GM04503 (cell line): ENCODE measurements at regions not wholly inside any gene's neighbourhood (a gene's known extent, or its start where the extent isn't known, plus 50 kb on each side); places are given as distances from the start of the nearest gene placed in this dataset.
"Not testable (repeated sequence)": the region's sequence is repeated elsewhere in the genome, so short reads cannot be mapped to it uniquely, and the experiment has no call there.

Source experiments
- DNase-seq: peaks from one replicate; pipeline ENCODE4 v3.0.0-alpha.2; 2012; ENCODE audit warnings: low read depth

- no peak for DNase-seq
These were observed 710.7 kb upstream of the TBX3 start for GRCh38 chr12:115394496-115395220.

- DNase-seq: no peak
These were observed 704.2 kb upstream of the TBX3 start for GRCh38 chr12:115388139-115388538.

- no peak for DNase-seq
These were observed 703.5 kb upstream of the TBX3 start for GRCh38 chr12:115387467-115387901.

GRCh38 chr12:115386946-115387345, 703.0 kb upstream of the TBX3 start:
- DNase-seq: no peak

- no peak for DNase-seq
These were observed 701.2 kb upstream of the TBX3 start for GRCh38 chr12:115385141-115385540.

GRCh38 chr12:115384391-115384790, 700.4 kb upstream of the TBX3 start:
- no peak for DNase-seq

GRCh38 chr12:115383668-115384067, 699.7 kb upstream of the TBX3 start:
- DNase-seq: no peak

- DNase-seq: no peak
These were observed 698.7 kb upstream of the TBX3 start for GRCh38 chr12:115382681-115383080.

GRCh38 chr12:115380546-115381120, 696.7 kb upstream of the TBX3 start:
- DNase-seq: no peak

GRCh38 chr12:115378291-115378690, 694.3 kb upstream of the TBX3 start:
- DNase-seq: no peak

GRCh38 chr12:115377779-115378178, 693.8 kb upstream of the TBX3 start:
- no peak for DNase-seq

- no peak for DNase-seq
These were observed 693.3 kb upstream of the TBX3 start for GRCh38 chr12:115377230-115377629.

- peak; percentile 29 for DNase-seq
These were observed 691.4 kb upstream of the TBX3 start for GRCh38 chr12:115375186-115375991.

GRCh38 chr12:115374480-115375185, 690.7 kb upstream of the TBX3 start:
- no peak for DNase-seq

- DNase-seq: no peak
These were observed 687.7 kb upstream of the TBX3 start for GRCh38 chr12:115371711-115372110.

- no peak for DNase-seq
These were observed 686.7 kb upstream of the TBX3 start for GRCh38 chr12:115370650-115371049.

GRCh38 chr12:115370207-115370606, 686.2 kb upstream of the TBX3 start:
- DNase-seq: no peak

GRCh38 chr12:115366277-115366676, 682.3 kb upstream of the TBX3 start:
- not testable (repeated sequence) for DNase-seq

GRCh38 chr12:115365765-115366164, 681.8 kb upstream of the TBX3 start:
- DNase-seq: not testable (repeated sequence)

GRCh38 chr12:115364921-115365320, 680.9 kb upstream of the TBX3 start:
- DNase-seq: no peak

GRCh38 chr12:115362339-115362976, 678.5 kb upstream of the TBX3 start:
- DNase-seq: no peak

GRCh38 chr12:115357681-115358080, 673.7 kb upstream of the TBX3 start:
- no peak for DNase-seq
